Fibroblast of lung (primary cell): ENCODE measurements at regions not wholly inside any gene's neighbourhood (a gene's known extent, or its start where the extent isn't known, plus 50 kb on each side); places are given as distances from the start of the nearest gene placed in this dataset.

Experiments used
- EZH2 ChIP-seq: IDR thresholded peaks from 2 replicates; pipeline ENCODE4 v1.5.1; 2012; ENCODE audit warnings: low read length, control low read depth, mild to moderate bottlenecking; ENCODE audit errors: missing control alignments
- TF ChIP-seq, protein P1 (sequence below), 2 donors: IDR thresholded peaks in 1 of 2; conservative IDR thresholded peaks in 1 of 2; 1 replicate in 1 of 2; 2 replicates in 1 of 2; pipeline ENCODE4 v1.5.1; 2011 to 2012; ENCODE audit warnings: low read length in 2 of 2, control low read depth in 1 of 2, inconsistent platforms in 1 of 2, low read depth in 1 of 2, mild to moderate bottlenecking in 1 of 2

DNA sequence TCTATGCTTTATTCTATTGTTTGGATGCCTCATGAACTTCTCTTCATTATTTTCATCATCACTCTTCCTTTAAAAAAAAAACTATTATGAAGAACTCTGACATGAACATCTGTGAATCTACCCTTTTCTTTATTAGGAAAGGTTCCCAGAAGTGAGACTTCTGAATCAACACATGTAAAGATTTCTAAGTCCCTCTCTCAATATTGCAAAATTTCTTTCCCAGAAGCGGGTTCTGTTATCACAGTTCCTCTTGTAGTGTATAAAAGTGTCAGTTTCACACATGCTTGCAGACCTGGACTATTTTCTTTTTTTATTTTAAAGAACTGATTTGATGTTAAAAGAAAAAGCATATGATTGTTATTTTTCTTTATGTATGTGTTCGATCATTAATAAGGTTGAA, 330.8 kb upstream of the KLF3 start:
- TF ChIP-seq, protein P1, sequence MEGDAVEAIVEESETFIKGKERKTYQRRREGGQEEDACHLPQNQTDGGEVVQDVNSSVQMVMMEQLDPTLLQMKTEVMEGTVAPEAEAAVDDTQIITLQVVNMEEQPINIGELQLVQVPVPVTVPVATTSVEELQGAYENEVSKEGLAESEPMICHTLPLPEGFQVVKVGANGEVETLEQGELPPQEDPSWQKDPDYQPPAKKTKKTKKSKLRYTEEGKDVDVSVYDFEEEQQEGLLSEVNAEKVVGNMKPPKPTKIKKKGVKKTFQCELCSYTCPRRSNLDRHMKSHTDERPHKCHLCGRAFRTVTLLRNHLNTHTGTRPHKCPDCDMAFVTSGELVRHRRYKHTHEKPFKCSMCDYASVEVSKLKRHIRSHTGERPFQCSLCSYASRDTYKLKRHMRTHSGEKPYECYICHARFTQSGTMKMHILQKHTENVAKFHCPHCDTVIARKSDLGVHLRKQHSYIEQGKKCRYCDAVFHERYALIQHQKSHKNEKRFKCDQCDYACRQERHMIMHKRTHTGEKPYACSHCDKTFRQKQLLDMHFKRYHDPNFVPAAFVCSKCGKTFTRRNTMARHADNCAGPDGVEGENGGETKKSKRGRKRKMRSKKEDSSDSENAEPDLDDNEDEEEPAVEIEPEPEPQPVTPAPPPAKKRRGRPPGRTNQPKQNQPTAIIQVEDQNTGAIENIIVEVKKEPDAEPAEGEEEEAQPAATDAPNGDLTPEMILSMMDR (conservative IDR thresholded peaks at IDR 0.05 in 1 of 2, IDR thresholded peaks at IDR 0.05 in 1 of 2; ENCODE audit: low read depth in 1 of 2, low read length in 2 of 2): no peak
- TF ChIP-seq EZH2: no peak
